Kidney epithelial cell (primary cell): ENCODE measurements at regions not wholly inside any gene's neighbourhood (a gene's known extent, or its start where the extent isn't known, plus 50 kb on each side); places are given as distances from the start of the nearest gene placed in this dataset.

Experiments used
- DNase-seq: peaks from one replicate; pipeline ENCODE4 v3.0.0-alpha.2; 2010; ENCODE audit warnings: low read depth
- H3K27me3 ChIP-seq: 2 replicates; pipeline ENCODE4 v1.6.0; 2011; ENCODE audit warnings: low read length; ENCODE audit not compliant: control insufficient read depth, insufficient read depth
- H3K36me3 ChIP-seq: 2 replicates; pipeline ENCODE4 v1.5.1; 2011; ENCODE audit warnings: low read length; ENCODE audit not compliant: control insufficient read depth, insufficient read depth
- H3K4me3 ChIP-seq: 2 replicates; pipeline ENCODE4 v1.5.1; 2011; ENCODE audit warnings: low read depth, mild to moderate bottlenecking, control low read depth, low read length
- TF ChIP-seq, protein P1 (sequence below): IDR thresholded peaks from 2 replicates; pipeline ENCODE4 v1.5.1; 2011; ENCODE audit warnings: mild to moderate bottlenecking, moderate library complexity, low read length, control low read depth, inconsistent platforms; ENCODE audit not compliant: insufficient read depth, poor library complexity, severe bottlenecking

- H3K36me3 ChIP-seq: no peaks in the 10 kb centered on the region
- DNase-seq: no peak
- H3K4me3 ChIP-seq: no peak overlapping the region
- TF ChIP-seq, protein P1, sequence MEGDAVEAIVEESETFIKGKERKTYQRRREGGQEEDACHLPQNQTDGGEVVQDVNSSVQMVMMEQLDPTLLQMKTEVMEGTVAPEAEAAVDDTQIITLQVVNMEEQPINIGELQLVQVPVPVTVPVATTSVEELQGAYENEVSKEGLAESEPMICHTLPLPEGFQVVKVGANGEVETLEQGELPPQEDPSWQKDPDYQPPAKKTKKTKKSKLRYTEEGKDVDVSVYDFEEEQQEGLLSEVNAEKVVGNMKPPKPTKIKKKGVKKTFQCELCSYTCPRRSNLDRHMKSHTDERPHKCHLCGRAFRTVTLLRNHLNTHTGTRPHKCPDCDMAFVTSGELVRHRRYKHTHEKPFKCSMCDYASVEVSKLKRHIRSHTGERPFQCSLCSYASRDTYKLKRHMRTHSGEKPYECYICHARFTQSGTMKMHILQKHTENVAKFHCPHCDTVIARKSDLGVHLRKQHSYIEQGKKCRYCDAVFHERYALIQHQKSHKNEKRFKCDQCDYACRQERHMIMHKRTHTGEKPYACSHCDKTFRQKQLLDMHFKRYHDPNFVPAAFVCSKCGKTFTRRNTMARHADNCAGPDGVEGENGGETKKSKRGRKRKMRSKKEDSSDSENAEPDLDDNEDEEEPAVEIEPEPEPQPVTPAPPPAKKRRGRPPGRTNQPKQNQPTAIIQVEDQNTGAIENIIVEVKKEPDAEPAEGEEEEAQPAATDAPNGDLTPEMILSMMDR: no peak
- H3K27me3 ChIP-seq: no peaks in the 10 kb centered on the region
Observed at GRCh38 chr16:16805809-16806208, 426.9 kb downstream of the NPIPA7 start.

GRCh38 chr16:16815641-16816040, 436.7 kb downstream of the NPIPA7 start:
- DNase-seq: no peak
- H3K27me3 ChIP-seq: no peaks in the 10 kb centered on the region
- TF ChIP-seq, protein P1: no peak
- no peak overlapping the region for H3K4me3 ChIP-seq
- H3K36me3 ChIP-seq: no peaks in the 10 kb centered on the region

GRCh38 chr16:16817196-16817595, 438.3 kb downstream of the NPIPA7 start:
- TF ChIP-seq, protein P1: no peak
- Histone ChIP-seq H3K36me3 (no peaks in the 10 kb centered on the region), H3K4me3 (no peak overlapping the region), H3K27me3 (no peaks in the 10 kb centered on the region)
- no peak for DNase-seq

DNA sequence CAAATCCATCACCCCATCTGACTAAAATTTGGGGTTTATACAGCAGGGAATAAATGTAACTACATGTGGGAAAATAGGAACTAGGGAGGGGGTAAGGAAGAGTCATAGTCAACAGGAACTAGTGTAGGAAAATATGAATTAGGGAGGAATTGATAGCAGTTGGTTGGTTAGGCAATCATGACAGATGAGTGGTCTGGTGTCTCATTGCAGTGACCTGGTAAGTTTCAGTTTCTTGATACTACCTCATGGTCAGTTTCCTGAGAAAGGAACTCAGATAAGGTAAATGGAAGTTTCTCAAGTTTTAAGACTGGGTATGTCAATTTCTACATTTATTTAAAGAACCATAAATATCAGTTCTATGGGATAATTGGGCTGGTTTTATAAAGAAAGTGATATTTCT, 442.3 kb downstream of the NPIPA7 start:
- TF ChIP-seq, protein P1: no peak
- no peak for DNase-seq
- H3K4me3 ChIP-seq: no peak overlapping the region

DNA sequence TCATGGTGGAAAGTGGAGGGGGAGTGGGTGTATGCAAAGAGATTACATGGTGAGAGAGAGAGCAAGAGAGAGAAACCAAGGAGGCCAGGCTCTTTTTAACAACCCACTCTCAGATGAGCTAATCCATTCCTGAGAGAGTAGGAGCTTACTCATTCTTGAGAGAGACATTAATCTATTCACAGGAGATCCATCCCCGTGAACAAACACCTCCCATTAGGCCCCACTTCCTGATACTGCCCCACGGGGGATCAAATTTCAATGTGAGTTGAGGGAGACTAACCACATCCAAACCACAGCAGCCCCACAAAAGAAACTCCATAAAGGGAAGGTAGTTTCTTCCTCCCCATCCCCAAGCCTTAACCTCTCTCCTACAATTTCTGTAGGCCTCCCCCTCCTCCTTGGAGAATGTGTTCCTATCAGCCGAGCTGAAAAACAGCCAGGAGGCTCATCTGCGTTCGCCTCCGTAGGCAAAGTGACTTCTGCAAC, 450.0 kb downstream of the NPIPA7 start:
- no peaks in the 10 kb centered on the region for H3K27me3 ChIP-seq
- no peak overlapping the region for H3K4me3 ChIP-seq
- no peak for DNase-seq
- TF ChIP-seq, protein P1: no peak
- no peaks in the 10 kb centered on the region for H3K36me3 ChIP-seq

More for the DNA sequence above, 442.3 kb downstream of the NPIPA7 start:
- Histone ChIP-seq H3K27me3 (no peaks in the 10 kb centered on the region), H3K36me3 (no peaks in the 10 kb centered on the region)

DNA sequence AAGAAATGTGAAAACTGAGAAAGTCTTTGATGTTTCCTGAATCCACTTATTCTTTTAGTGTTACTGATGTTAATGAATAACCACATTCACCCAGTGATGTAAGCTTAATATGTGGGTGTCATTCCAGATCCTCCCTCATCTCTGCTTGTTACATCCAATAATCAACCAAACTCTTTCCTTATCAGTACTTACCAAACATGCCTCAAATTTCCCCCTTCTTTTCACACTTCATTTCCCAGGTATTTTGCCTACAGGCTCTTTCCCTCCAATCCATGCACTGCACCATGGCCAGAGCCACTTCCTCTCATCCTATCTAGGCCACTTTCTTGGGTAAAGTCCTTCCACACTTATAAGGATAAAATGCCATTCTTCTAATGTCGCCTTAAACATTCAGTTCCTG, 451.5 kb downstream of the NPIPA7 start:
- TF ChIP-seq, protein P1: no peak
- Histone ChIP-seq H3K4me3 (no peak overlapping the region), H3K27me3 (no peaks in the 10 kb centered on the region), H3K36me3 (no peaks in the 10 kb centered on the region)
- DNase-seq: no peak
